Fibroblast of mammary gland (primary cell): ENCODE measurements at regions not wholly inside any gene's neighbourhood (a gene's known extent, or its start where the extent isn't known, plus 50 kb on each side); places are given as distances from the start of the nearest gene placed in this dataset.

Experiments used
- DNase-seq: peaks from one replicate; pipeline ENCODE4 v3.0.0-alpha.2; 2010; ENCODE audit warnings: low read depth
- H3K4me3 ChIP-seq: 2 replicates; pipeline ENCODE4 v1.5.1; 2011; ENCODE audit warnings: low read depth, mild to moderate bottlenecking, low read length, moderate library complexity; ENCODE audit not compliant: control insufficient read depth
- TF ChIP-seq, protein P1 (sequence below): conservative IDR thresholded peaks from 2 replicates; pipeline ENCODE4 v1.5.1; 2011; ENCODE audit warnings: low read depth, low read length, inconsistent platforms; ENCODE audit not compliant: control insufficient read depth, insufficient read depth

- no peak overlapping the region for H3K4me3 ChIP-seq
- TF ChIP-seq, protein P1, sequence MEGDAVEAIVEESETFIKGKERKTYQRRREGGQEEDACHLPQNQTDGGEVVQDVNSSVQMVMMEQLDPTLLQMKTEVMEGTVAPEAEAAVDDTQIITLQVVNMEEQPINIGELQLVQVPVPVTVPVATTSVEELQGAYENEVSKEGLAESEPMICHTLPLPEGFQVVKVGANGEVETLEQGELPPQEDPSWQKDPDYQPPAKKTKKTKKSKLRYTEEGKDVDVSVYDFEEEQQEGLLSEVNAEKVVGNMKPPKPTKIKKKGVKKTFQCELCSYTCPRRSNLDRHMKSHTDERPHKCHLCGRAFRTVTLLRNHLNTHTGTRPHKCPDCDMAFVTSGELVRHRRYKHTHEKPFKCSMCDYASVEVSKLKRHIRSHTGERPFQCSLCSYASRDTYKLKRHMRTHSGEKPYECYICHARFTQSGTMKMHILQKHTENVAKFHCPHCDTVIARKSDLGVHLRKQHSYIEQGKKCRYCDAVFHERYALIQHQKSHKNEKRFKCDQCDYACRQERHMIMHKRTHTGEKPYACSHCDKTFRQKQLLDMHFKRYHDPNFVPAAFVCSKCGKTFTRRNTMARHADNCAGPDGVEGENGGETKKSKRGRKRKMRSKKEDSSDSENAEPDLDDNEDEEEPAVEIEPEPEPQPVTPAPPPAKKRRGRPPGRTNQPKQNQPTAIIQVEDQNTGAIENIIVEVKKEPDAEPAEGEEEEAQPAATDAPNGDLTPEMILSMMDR = no peak
- DNase-seq = no peak
These were observed 303.9 kb downstream of the TENT4A start for GRCh38 chr5:7016999-7017747.

DNA sequence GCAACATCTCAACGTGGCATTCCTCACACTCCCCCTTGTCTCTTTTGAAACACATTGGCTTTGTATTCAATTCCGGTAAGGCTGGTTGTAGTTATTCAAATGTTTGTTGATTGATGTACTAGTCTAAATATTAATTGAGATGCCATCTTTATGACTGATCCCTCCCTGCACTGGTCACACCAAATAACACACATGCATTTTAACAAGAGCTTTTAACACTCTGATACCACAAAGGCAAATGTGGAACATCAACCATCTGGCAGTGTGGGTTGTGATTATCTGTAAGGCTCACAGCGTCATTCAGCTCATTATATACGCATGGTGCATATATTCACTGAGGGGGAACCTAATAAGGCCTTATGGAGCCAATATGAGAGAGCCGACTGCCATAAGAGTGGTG lies 305.0 kb downstream of the TENT4A start:
- no peak for DNase-seq
- no peak overlapping the region for H3K4me3 ChIP-seq
- TF ChIP-seq, protein P1 = no peak

DNA sequence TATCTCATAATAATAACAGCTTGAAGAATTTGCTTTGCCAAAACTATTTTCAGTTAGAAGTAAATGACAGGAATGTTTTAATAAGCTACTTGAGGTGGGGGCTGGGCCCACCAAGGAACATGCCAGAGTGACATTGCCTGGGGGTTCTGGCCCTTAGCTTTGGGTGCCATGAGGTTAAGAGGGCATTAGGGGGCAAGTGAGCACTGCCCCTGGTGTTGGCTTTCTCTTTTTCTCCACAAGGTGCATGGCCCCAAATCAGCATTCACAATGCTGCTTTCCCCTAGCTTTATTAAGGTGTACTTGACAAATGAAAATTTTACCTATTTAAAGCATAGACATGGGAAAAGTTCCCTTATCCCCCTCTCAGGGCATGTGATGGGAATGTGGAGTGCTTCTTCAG lies 305.4 kb downstream of the TENT4A start:
- H3K4me3 ChIP-seq = no peak overlapping the region
- TF ChIP-seq, protein P1 = no peak
- no peak for DNase-seq

DNA sequence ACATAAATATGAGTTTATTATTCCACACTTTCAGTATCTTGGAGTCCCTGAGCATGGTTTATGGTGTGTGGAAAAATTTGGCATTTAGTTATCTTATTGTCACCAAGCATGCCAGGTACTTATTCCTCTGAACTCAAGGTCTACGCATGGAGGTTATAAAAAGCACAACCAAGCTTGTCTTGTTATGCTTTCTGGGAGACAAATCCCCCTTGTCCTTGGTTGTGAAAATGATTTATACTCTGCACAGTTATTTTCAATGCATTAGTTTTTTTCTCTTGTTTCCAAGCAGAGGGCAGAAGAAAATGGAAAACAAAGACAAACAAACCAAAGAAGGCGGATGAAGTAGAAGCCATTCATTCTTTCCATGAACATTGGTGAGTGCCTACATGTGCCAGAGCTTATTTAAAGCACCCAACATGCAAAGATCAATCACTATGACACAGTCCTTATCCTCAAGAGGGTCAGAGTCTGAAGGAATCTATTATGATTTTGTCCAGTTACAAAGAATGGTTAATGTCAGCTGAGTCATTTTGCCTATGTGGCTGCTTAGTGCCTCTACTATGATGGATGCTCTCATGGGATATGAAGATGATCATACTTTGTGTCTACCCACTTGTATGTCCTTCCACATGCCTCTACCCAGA lies 323.1 kb downstream of the TENT4A start:
- no peak for DNase-seq
- TF ChIP-seq, protein P1 = no peak
- no peak overlapping the region for H3K4me3 ChIP-seq

DNA sequence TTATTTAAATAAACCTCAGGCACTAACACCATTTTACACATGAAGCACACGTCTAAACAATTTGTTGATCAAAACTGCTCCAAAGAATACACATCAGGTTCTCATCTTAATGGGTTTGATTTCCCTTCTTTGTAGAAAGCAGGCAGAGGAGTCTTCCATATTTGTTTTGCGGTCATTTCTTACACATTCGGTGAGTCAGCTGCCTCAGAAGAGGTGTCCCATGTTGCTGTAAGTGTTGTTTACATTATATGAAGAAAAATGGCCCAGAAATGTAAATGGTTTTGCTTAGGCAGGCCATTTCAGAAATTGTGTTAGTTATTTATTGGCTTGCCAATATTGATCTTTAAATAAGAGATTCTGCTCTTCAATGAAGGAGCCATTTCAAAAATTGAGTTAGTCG lies 325.8 kb downstream of the TENT4A start:
- TF ChIP-seq, protein P1 = no peak
- H3K4me3 ChIP-seq = no peak overlapping the region
- DNase-seq = no peak

- TF ChIP-seq, protein P1 = no peak
- DNase-seq = no peak
- H3K4me3 ChIP-seq = no peak overlapping the region
These were observed 326.9 kb downstream of the TENT4A start for GRCh38 chr5:7040111-7040510.
